NB4 (cell line): ENCODE measurements at regions not wholly inside any gene's neighbourhood (a gene's known extent, or its start where the extent isn't known, plus 50 kb on each side); places are given as distances from the start of the nearest gene placed in this dataset.

Experiments
- POLR2A ChIP-seq: IDR thresholded peaks from 2 replicates; pipeline ENCODE4 v1.6.1; 2011; ENCODE audit warnings: mild to moderate bottlenecking; ENCODE audit not compliant: insufficient read length; ENCODE audit errors: extremely low read depth
- TF ChIP-seq, protein P1 (sequence below): IDR thresholded peaks from one replicate; pipeline ENCODE4 v1.5.1; 2012; ENCODE audit warnings: low read depth, low read length
- TF ChIP-seq, protein P2 (sequence below): IDR thresholded peaks from 2 replicates; pipeline ENCODE4 v1.6.1; 2011; ENCODE audit warnings: low read depth, low read length

GRCh38 chr10:65675236-65675635, 1250.6 kb upstream of the LRRTM3 start:
- TF ChIP-seq, protein P1, sequence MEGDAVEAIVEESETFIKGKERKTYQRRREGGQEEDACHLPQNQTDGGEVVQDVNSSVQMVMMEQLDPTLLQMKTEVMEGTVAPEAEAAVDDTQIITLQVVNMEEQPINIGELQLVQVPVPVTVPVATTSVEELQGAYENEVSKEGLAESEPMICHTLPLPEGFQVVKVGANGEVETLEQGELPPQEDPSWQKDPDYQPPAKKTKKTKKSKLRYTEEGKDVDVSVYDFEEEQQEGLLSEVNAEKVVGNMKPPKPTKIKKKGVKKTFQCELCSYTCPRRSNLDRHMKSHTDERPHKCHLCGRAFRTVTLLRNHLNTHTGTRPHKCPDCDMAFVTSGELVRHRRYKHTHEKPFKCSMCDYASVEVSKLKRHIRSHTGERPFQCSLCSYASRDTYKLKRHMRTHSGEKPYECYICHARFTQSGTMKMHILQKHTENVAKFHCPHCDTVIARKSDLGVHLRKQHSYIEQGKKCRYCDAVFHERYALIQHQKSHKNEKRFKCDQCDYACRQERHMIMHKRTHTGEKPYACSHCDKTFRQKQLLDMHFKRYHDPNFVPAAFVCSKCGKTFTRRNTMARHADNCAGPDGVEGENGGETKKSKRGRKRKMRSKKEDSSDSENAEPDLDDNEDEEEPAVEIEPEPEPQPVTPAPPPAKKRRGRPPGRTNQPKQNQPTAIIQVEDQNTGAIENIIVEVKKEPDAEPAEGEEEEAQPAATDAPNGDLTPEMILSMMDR: no peak
- TF ChIP-seq, protein P2, sequence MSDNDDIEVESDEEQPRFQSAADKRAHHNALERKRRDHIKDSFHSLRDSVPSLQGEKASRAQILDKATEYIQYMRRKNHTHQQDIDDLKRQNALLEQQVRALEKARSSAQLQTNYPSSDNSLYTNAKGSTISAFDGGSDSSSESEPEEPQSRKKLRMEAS: no peak
- no peak for TF ChIP-seq POLR2A
